Fibroblast of lung (primary cell): ENCODE measurements at regions not wholly inside any gene's neighbourhood (a gene's known extent, or its start where the extent isn't known, plus 50 kb on each side); places are given as distances from the start of the nearest gene placed in this dataset.

Experiments used
- EZH2 ChIP-seq: IDR thresholded peaks from 2 replicates; pipeline ENCODE4 v1.5.1; 2012; ENCODE audit warnings: low read length, control low read depth, mild to moderate bottlenecking; ENCODE audit errors: missing control alignments
- TF ChIP-seq, protein P1 (sequence below), 2 donors: IDR thresholded peaks in 1 of 2; conservative IDR thresholded peaks in 1 of 2; 1 replicate in 1 of 2; 2 replicates in 1 of 2; pipeline ENCODE4 v1.5.1; 2011 to 2012; ENCODE audit warnings: low read length in 2 of 2, control low read depth in 1 of 2, inconsistent platforms in 1 of 2, low read depth in 1 of 2, mild to moderate bottlenecking in 1 of 2

DNA sequence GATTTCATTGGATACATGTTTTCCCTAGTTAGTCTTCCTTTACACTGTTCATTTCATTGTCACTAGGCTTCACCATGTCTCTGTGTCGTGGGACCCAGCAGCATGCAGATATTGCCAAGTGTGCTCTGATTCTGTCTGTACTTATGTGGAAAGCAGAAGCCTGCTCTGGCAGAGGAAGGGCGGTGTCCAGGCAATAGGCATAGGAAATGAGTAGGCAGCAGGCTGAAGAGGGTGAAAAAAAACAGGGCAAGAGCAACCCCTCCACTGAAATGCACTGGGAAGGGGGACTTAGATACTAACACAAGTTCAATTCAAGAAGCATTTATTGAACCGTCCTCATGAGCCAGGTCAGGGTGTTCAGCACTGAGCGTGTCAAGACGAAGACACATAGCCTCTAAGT, 85.2 kb upstream of the VAV3 start:
- TF ChIP-seq, protein P1, sequence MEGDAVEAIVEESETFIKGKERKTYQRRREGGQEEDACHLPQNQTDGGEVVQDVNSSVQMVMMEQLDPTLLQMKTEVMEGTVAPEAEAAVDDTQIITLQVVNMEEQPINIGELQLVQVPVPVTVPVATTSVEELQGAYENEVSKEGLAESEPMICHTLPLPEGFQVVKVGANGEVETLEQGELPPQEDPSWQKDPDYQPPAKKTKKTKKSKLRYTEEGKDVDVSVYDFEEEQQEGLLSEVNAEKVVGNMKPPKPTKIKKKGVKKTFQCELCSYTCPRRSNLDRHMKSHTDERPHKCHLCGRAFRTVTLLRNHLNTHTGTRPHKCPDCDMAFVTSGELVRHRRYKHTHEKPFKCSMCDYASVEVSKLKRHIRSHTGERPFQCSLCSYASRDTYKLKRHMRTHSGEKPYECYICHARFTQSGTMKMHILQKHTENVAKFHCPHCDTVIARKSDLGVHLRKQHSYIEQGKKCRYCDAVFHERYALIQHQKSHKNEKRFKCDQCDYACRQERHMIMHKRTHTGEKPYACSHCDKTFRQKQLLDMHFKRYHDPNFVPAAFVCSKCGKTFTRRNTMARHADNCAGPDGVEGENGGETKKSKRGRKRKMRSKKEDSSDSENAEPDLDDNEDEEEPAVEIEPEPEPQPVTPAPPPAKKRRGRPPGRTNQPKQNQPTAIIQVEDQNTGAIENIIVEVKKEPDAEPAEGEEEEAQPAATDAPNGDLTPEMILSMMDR (conservative IDR thresholded peaks at IDR 0.05 in 1 of 2, IDR thresholded peaks at IDR 0.05 in 1 of 2; ENCODE audit: low read depth in 1 of 2, low read length in 2 of 2), result no peak
- no peak for TF ChIP-seq EZH2
